HG03442 (cell line): ENCODE measurements at regions not wholly inside any gene's neighbourhood (a gene's known extent, or its start where the extent isn't known, plus 50 kb on each side); places are given as distances from the start of the nearest gene placed in this dataset.

Experiments
- ATAC-seq: cut with Tn5 transposase; IDR thresholded peaks from one replicate; pipeline ENCODE4 v1.9.1; 2021; ENCODE audit warnings: mild to moderate bottlenecking, moderate library complexity; ENCODE audit not compliant: unreplicated experiment

GRCh38 chr5:4250254-4250653 lies 654.6 kb downstream of the IRX1 start:
- ATAC-seq, result no peak

- ATAC-seq, result no peak
These were observed 656.8 kb downstream of the IRX1 start for GRCh38 chr5:4252385-4252784.

GRCh38 chr5:4254736-4255135 lies 659.1 kb downstream of the IRX1 start:
- no peak for ATAC-seq

GRCh38 chr5:4255441-4255840 lies 659.8 kb downstream of the IRX1 start:
- ATAC-seq, result no peak

- no peak for ATAC-seq
These were observed 662.5 kb downstream of the IRX1 start for GRCh38 chr5:4258170-4258569.

GRCh38 chr5:4271193-4271592 lies 675.6 kb downstream of the IRX1 start:
- no peak for ATAC-seq

GRCh38 chr5:4275232-4275631 lies 679.6 kb downstream of the IRX1 start:
- no peak for ATAC-seq

GRCh38 chr5:4294878-4295277 lies 699.2 kb downstream of the IRX1 start:
- ATAC-seq, result no peak

GRCh38 chr5:4295663-4296339 lies 700.2 kb downstream of the IRX1 start:
- ATAC-seq, result no peak

- ATAC-seq, result no peak
These were observed 710.4 kb downstream of the IRX1 start for GRCh38 chr5:4306057-4306456.

GRCh38 chr5:4309026-4309425 lies 713.4 kb downstream of the IRX1 start:
- no peak for ATAC-seq

- no peak for ATAC-seq
These were observed 717.5 kb downstream of the IRX1 start for GRCh38 chr5:4313138-4313537.

GRCh38 chr5:4319478-4320128 lies 724.0 kb downstream of the IRX1 start:
- ATAC-seq, result no peak

GRCh38 chr5:4330327-4330726 lies 734.7 kb downstream of the IRX1 start:
- no peak for ATAC-seq

- no peak for ATAC-seq
These were observed 739.4 kb downstream of the IRX1 start for GRCh38 chr5:4335078-4335477.

- ATAC-seq, result no peak
These were observed 741.9 kb downstream of the IRX1 start for GRCh38 chr5:4337519-4337918.

GRCh38 chr5:4339949-4340348 lies 744.3 kb downstream of the IRX1 start:
- ATAC-seq, result no peak

GRCh38 chr5:4345850-4346249 lies 750.2 kb downstream of the IRX1 start:
- no peak for ATAC-seq

- ATAC-seq, result no peak
These were observed 752.8 kb downstream of the IRX1 start for GRCh38 chr5:4348423-4348822.

GRCh38 chr5:4348919-4349318 lies 753.3 kb downstream of the IRX1 start:
- ATAC-seq, result no peak

- no peak for ATAC-seq
These were observed 760.6 kb downstream of the IRX1 start for GRCh38 chr5:4356201-4356600.

GRCh38 chr5:4359847-4360246 lies 764.2 kb downstream of the IRX1 start:
- no peak for ATAC-seq

- no peak for ATAC-seq
These were observed 766.1 kb downstream of the IRX1 start for GRCh38 chr5:4361753-4362152.
